Vagina (tissue), 2 donors: ENCODE measurements at regions not wholly inside any gene's neighbourhood (a gene's known extent, or its start where the extent isn't known, plus 50 kb on each side); places are given as distances from the start of the nearest gene placed in this dataset.

Source experiments
- POLR2A ChIP-seq, 2 donors: fragments of 450-650 bp; IDR thresholded peaks; one replicate each; pipeline ENCODE4 v1.6.1; 2017; ENCODE audit warnings: antibody characterized with exemption in 2 of 2, mild to moderate bottlenecking in 2 of 2, moderate library complexity in 2 of 2
- TF ChIP-seq, protein P1 (sequence below), 3 experiments: fragments of 450-650 bp in 2 of 3; fragments of 200-600 bp in 1 of 3; sonication (generic) in 1 of 3; IDR thresholded peaks; one replicate each; pipeline ENCODE4 v1.5.1; 2017 to 2019; ENCODE audit warnings: antibody characterized with exemption in 3 of 3, mild to moderate bottlenecking in 2 of 3, moderate library complexity in 2 of 3

DNA sequence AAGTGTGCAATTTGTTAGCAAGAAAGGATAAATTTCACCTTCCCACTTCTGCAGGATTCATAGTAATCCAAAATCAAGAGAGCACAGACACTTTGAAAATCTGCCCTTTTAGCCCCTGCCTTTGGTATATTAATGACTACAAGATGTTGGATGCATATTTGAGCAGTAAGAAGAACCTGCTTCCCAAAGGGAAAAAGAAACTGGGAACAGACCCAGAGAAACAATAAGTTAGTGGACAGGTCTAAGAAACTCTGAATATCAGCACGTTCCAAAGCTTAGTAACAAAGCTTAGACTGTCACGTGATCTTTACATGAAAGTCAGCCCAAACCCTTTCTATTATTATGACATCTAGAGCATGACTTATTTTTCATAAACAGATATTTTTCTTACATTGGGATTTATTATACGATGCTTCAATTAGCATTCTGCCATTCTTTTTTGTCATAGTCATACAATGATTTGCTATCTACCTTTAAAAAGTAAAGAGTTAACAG lies 390.9 kb upstream of the ADGRL2 start:
- TF ChIP-seq POLR2A (IDR thresholded peaks at IDR 0.05), result no peak
- TF ChIP-seq, protein P1, sequence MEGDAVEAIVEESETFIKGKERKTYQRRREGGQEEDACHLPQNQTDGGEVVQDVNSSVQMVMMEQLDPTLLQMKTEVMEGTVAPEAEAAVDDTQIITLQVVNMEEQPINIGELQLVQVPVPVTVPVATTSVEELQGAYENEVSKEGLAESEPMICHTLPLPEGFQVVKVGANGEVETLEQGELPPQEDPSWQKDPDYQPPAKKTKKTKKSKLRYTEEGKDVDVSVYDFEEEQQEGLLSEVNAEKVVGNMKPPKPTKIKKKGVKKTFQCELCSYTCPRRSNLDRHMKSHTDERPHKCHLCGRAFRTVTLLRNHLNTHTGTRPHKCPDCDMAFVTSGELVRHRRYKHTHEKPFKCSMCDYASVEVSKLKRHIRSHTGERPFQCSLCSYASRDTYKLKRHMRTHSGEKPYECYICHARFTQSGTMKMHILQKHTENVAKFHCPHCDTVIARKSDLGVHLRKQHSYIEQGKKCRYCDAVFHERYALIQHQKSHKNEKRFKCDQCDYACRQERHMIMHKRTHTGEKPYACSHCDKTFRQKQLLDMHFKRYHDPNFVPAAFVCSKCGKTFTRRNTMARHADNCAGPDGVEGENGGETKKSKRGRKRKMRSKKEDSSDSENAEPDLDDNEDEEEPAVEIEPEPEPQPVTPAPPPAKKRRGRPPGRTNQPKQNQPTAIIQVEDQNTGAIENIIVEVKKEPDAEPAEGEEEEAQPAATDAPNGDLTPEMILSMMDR (IDR thresholded peaks at IDR 0.05), result no peak
